Peyer's patch (tissue), 4 donors: ENCODE measurements at regions not wholly inside any gene's neighbourhood (a gene's known extent, or its start where the extent isn't known, plus 50 kb on each side); places are given as distances from the start of the nearest gene placed in this dataset.

Experiments
- CTCF ChIP-seq, 6 experiments: fragments of 450-650 bp in 4 of 6; fragments of 200-600 bp in 2 of 6; sonication (generic) in 1 of 6; IDR thresholded peaks; one replicate each; pipeline ENCODE4 v1.5.1; 2017 to 2019; ENCODE audit warnings: antibody characterized with exemption in 6 of 6, mild to moderate bottlenecking in 3 of 6, moderate library complexity in 1 of 6
- POLR2A ChIP-seq, 2 donors: fragments of 450-650 bp; IDR thresholded peaks; one replicate each; pipeline ENCODE4 v1.5.1; 2017; ENCODE audit warnings: antibody characterized with exemption in 2 of 2, mild to moderate bottlenecking in 2 of 2, moderate library complexity in 2 of 2

GRCh38 chr15:77724715-77725114 lies 92.0 kb upstream of the LINGO1 start:
- TF ChIP-seq POLR2A (IDR thresholded peaks at IDR 0.05), result no peak
- TF ChIP-seq CTCF (IDR thresholded peaks at IDR 0.05), result no peak
